SH-SY5Y (cell line): ENCODE measurements at regions not wholly inside any gene's neighbourhood (a gene's known extent, or its start where the extent isn't known, plus 50 kb on each side); places are given as distances from the start of the nearest gene placed in this dataset.

ENCODE experiments used
- GATA2 ChIP-seq: IDR thresholded peaks from 2 replicates; pipeline ENCODE4 v1.6.1; 2011; ENCODE audit warnings: mild to moderate bottlenecking, low read depth, low read length
- GATA3 ChIP-seq: IDR thresholded peaks from 2 replicates; pipeline ENCODE4 v1.6.1; 2011; ENCODE audit warnings: low read depth, mild to moderate bottlenecking, low read length, moderate library complexity

DNA sequence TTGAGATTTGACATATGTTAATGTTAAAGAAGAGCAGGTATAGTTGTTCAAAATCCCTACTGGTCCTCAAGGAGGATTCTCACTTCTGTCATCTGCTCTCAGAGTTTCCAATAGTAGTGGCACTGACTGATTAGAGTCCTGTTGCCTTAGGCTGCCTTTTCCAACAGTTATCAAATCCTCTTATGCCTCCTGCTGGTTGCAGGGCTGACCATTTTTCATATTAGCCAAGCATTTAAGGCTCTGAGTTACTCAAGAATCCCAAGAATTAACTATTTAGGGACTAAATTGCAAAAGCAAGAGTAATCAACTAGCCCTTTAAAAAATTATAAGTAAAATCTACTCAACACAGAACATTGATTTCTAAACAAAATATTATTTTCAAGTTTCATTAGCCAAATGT, 212.0 kb upstream of the CHORDC1 start:
- TF ChIP-seq GATA2 (no peak), GATA3 (no peak)
